ENCODE measurements at regions not wholly inside any gene's neighbourhood (a gene's known extent, or its start where the extent isn't known, plus 50 kb on each side); places are given as distances from the start of the nearest gene placed in this dataset.

DNA sequence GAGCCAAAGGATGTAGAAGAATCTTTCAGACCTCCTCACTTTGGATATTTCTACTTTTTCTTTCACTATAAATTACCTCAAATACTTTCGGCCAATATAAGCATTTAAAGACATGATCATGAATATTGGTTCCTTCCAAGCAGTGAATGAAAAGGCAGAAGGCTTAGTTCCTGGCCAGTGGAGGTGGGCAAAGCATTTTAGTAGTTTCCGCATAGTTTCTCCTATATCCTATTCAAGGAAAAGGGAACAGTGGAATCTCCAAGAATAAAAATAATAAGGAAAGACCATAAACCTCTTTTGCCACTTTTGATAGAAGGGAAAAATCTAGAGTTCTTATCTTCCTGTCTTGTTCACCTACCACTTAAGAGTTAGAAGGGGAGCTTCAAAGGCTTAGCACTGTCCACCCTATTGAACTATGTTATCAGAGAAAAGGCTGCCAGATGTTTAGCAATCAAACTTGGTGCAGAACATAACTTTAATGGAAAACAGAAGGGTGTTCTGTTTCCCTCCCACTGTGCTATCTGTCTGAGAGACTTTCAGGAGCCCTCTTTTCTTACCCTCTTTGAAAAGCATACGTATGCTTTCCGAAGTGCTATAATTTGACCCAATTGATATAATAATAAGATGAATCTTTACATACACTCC, 155.6 kb upstream of the DPH6 start:
- TF ChIP-seq CTCF (IDR thresholded peaks at IDR 0.05; ENCODE audit: low read depth, low read length): no peak
- H3K4me3 ChIP-seq (ENCODE audit: low read depth, low read length): no peak overlapping the region

DNA sequence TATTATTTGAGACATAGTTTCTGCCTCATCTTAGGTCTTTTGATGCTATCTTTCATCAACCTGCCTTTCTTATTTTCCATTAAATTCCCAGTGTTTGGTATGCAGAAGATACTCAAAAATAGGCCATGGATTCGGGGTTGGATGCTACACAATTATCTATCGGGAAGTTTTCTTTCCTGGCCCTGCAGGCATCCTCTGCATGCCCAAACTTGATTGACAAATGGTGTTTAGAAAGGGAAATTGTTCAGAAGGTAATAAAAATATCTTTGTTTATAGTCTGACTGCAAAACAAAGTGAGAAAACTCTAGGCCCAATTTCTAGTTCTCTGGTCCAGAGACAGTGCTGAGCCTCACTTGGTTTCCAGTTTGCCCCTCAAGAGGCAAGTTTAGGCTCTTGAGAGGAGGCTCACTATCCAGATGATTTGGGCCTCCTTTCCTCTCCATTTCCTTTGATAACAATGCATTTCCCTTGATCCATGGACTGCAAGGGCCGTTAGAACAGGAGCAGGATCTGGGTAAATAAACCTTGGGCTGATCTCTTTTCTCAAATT, 157.1 kb upstream of the DPH6 start:
- TF ChIP-seq CTCF (IDR thresholded peaks at IDR 0.05; ENCODE audit: low read depth, low read length): no peak
- H3K4me3 ChIP-seq (ENCODE audit: low read depth, low read length): no peak overlapping the region

DNA sequence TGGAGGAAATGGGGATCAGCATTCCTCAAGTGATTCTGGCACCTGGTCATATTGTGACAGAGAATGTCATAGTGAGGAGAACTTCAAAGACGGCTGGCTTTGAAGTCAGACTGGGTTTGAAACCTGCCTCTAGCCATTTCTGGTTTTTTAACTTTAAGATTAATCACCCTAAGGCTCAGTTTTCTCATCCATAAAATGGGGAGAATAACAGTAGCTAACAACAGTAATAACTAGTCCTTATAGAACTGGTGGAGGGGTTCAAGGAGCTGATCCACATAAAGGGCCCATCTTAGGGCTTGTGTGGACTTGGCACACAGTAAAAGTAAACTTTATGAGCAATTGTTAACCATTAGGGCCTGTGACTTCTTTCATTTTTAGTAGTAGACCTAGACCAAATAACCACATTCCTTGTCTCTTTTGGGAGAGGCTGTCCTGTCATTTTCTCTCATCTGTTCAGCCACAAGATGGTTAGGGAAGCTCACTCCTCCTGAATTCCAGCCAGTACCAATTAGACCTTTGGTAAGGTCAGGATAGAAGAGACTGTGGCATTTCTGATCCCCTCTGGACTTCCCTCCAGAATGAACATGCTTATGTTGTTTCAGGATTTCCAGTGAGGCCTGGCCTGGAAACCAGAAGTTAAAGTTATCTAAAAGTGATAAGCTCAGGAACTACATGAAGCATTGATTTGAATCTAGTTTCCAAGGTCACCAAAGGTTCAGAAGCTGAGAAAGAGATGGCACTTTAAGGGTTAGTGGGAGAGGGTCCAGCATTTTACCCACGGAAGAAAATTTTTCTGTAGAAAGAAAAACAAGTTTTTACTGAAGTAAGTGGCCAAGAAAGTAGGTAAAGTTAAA, 159.3 kb upstream of the DPH6 start:
- no peak overlapping the region for H3K4me3 ChIP-seq (ENCODE audit: low read depth, low read length)
- no peak for TF ChIP-seq CTCF (IDR thresholded peaks at IDR 0.05; ENCODE audit: low read depth, low read length)

- no peak overlapping the region for H3K4me3 ChIP-seq (ENCODE audit: low read depth, low read length)
- TF ChIP-seq CTCF (IDR thresholded peaks at IDR 0.05; ENCODE audit: low read depth, low read length): no peak
These were observed 160.1 kb upstream of the DPH6 start for GRCh38 chr15:35705884-35706585.

DNA sequence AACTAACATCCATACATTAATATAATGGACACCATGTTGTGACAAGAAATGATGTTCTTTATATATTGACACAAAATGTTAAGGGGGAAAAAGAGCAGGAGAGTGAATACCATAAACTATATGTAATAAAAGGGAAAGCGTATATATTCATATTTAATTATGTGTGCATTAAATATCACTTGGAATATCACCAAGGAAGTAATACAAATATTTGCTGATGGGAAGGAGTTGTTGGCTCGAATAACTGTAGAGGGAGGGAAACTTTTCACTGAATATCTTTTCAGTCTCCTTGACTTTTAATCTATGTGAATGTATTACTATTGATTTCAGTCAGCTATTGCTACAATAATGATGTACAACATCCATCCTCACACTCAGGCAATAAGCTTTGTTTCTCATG, 167.0 kb upstream of the DPH6 start:
- no peak for TF ChIP-seq CTCF (IDR thresholded peaks at IDR 0.05; ENCODE audit: low read depth, low read length)
- H3K4me3 ChIP-seq (ENCODE audit: low read depth, low read length): no peak overlapping the region

DNA sequence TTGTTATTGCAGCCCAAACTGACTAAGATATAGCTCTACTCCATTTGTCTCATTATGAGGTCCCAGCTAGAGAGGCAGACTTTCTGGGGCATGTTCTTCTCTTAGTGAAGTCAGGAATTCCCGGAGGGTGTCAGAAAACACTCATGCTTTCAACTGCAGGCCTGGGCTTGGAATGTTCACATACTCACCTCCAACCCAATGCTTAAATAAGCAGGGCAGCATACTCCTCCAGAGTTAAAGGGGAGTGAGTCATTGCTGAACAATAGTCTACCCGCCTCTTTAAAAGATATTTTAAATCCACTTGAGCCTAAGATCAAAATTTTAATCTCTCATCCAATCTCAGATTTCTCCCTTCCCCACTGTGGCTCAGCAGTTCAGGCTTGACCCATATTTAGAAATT, 167.8 kb upstream of the DPH6 start:
- no peak overlapping the region for H3K4me3 ChIP-seq (ENCODE audit: low read depth, low read length)
- no peak for TF ChIP-seq CTCF (IDR thresholded peaks at IDR 0.05; ENCODE audit: low read depth, low read length)

All from WI38 (cell line).